Panc1 (cell line): ENCODE measurements at regions not wholly inside any gene's neighbourhood (a gene's known extent, or its start where the extent isn't known, plus 50 kb on each side); places are given as distances from the start of the nearest gene placed in this dataset.

ENCODE experiments used
- ATAC-seq: fragments of 200-7000 bp; cut with Tn5 transposase; 2 replicates; pipeline ENCODE4 v1.9.1; 2020; ENCODE audit warnings: mild to moderate bottlenecking, moderate library complexity
- BruUV-seq: library from RNA; stranded (reverse); fragments of 400-500 nt; replicated peaks from 2 replicates; lab custom pipeline; 2021; lab: Mats Ljungman, UMichigan
- CTCF ChIA-PET: fragments of 300-600 bp; sonication (Branson Sonifier 250); formaldehyde crosslinking; loops from one replicate; lab custom pipeline; 2022; ENCODE audit warnings: antibody characterized with exemption; lab: Charles Lee
- POLR2A ChIA-PET: fragments of 300-600 bp; sonication (Branson Sonifier 250); formaldehyde crosslinking; loops from one replicate; lab custom pipeline; 2022; ENCODE audit warnings: antibody characterized with exemption; lab: Charles Lee
- DNase-seq: peaks from one replicate; pipeline ENCODE4 v3.0.0-alpha.2; 2010; ENCODE audit warnings: low read depth, low spot score
- H3K27ac ChIP-seq: 2 replicates; pipeline ENCODE4 v1.5.1; 2011; ENCODE audit warnings: mild to moderate bottlenecking, low read length, inconsistent platforms
- H3K27me3 ChIP-seq: fragments of 200-500 bp; sonication (Bioruptor generic); 2 replicates; pipeline ENCODE4 v1.6.0; 2014; ENCODE audit warnings: low read length, inconsistent platforms; ENCODE audit not compliant: control insufficient read depth, insufficient read depth
- H3K36me3 ChIP-seq: fragments of 200-500 bp; sonication (Bioruptor generic); 2 replicates; pipeline ENCODE4 v1.5.1; 2014; ENCODE audit warnings: inconsistent platforms, mild to moderate bottlenecking, low read length, moderate library complexity; ENCODE audit not compliant: control insufficient read depth, insufficient read depth
- H3K4me1 ChIP-seq: 2 replicates; pipeline ENCODE4 v1.5.1; 2011; ENCODE audit warnings: inconsistent platforms, mild to moderate bottlenecking, low read length, moderate library complexity; ENCODE audit not compliant: control insufficient read depth, insufficient read depth
- H3K4me3 ChIP-seq, 2 experiments: 2 replicates each; pipeline ENCODE4 v1.5.1; 2011 to 2012; ENCODE audit warnings: low read depth in 2 of 2, low read length in 2 of 2, mild to moderate bottlenecking in 2 of 2, inconsistent platforms in 1 of 2, moderate library complexity in 1 of 2
- H3K9me3 ChIP-seq: fragments of 200-500 bp; sonication (Bioruptor generic); 2 replicates; pipeline ENCODE4 v1.5.1; 2014; ENCODE audit warnings: low read depth, mild to moderate bottlenecking, inconsistent platforms, low read length, moderate library complexity; ENCODE audit not compliant: control insufficient read depth, insufficient read depth
- POLR2AphosphoS5 ChIP-seq: IDR thresholded peaks from 2 replicates; pipeline ENCODE4 v1.6.1; 2012; ENCODE audit warnings: mild to moderate bottlenecking, low read depth, low read length, moderate library complexity
- SIN3A ChIP-seq: IDR thresholded peaks from 2 replicates; pipeline ENCODE4 v1.6.1; 2012; ENCODE audit warnings: low read depth, mild to moderate bottlenecking, low read length, moderate library complexity, borderline replicate concordance; ENCODE audit not compliant: insufficient read depth
- TCF7L2 ChIP-seq: IDR thresholded peaks from 2 replicates; pipeline ENCODE4 v1.6.1; 2011; ENCODE audit warnings: mild to moderate bottlenecking, low read depth, low read length, inconsistent platforms
- in situ Hi-C: cut with HindIII; loops from 2 replicates; pipeline ENCODE4 v1.10.0; 2016; ENCODE audit warnings: low sequenced_read_pairs, low pct_unique_long_range_greater_than_20kb
- intact Hi-C: fragments of 100-400 bp; cut with micrococcal nuclease; formaldehyde crosslinking; loops from one replicate; pipeline ENCODE4 v1.10.0; 2022; ENCODE audit not compliant: unreplicated experiment
- TF ChIP-seq, protein P1 (sequence below): fragments of 450-650 bp; IDR thresholded peaks from 2 replicates; pipeline ENCODE4 v1.5.1; 2017; ENCODE audit warnings: mild to moderate bottlenecking
- TF ChIP-seq, protein P2 (sequence below), 2 experiments: IDR thresholded peaks; 2 replicates each; pipeline ENCODE4 v1.6.1; 2011 to 2012; ENCODE audit warnings: low read depth in 2 of 2, control low read depth in 1 of 2, low read length in 1 of 2, mild to moderate bottlenecking in 1 of 2, moderate library complexity in 1 of 2; ENCODE audit not compliant: insufficient read depth in 1 of 2

DNA sequence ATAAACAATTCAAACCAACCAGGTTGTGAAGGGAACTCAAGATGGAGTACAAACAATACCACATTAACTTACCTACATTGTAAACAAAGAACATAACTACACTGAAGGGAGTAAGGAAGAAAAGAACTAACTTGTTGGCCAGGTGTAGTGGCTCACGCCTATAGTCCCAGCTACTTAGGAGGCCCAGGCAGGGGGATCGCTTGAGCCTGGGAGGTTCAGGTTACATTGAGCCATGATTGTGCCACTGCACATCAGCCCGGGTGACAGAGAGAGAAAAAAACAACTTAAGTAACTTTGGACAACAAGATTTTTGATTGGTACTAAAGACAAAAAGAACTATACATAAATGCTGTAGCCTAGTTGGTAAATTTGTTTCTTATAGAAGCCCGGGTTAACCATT is 68.8 kb downstream of the TRIL start:
- CTCF ChIA-PET: no interaction called here
- in situ Hi-C loops (no loop called here), intact Hi-C loops (no loop called here)
- no TSS peak for BruUV-seq
- no peaks in the 10 kb centered on the region for H3K9me3 ChIP-seq
- ATAC-seq (no peak), DNase-seq (no peak)
- POLR2A ChIA-PET: no interaction called here
- H3K27ac ChIP-seq: no peak overlapping the region
- no peak overlapping the region for H3K4me3 ChIP-seq
- H3K36me3 ChIP-seq: no peaks in the 10 kb centered on the region
- TF ChIP-seq, protein P1, sequence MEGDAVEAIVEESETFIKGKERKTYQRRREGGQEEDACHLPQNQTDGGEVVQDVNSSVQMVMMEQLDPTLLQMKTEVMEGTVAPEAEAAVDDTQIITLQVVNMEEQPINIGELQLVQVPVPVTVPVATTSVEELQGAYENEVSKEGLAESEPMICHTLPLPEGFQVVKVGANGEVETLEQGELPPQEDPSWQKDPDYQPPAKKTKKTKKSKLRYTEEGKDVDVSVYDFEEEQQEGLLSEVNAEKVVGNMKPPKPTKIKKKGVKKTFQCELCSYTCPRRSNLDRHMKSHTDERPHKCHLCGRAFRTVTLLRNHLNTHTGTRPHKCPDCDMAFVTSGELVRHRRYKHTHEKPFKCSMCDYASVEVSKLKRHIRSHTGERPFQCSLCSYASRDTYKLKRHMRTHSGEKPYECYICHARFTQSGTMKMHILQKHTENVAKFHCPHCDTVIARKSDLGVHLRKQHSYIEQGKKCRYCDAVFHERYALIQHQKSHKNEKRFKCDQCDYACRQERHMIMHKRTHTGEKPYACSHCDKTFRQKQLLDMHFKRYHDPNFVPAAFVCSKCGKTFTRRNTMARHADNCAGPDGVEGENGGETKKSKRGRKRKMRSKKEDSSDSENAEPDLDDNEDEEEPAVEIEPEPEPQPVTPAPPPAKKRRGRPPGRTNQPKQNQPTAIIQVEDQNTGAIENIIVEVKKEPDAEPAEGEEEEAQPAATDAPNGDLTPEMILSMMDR: no peak
- TF ChIP-seq POLR2AphosphoS5 (no peak), SIN3A (no peak), TCF7L2 (no peak)
- TF ChIP-seq, protein P2, sequence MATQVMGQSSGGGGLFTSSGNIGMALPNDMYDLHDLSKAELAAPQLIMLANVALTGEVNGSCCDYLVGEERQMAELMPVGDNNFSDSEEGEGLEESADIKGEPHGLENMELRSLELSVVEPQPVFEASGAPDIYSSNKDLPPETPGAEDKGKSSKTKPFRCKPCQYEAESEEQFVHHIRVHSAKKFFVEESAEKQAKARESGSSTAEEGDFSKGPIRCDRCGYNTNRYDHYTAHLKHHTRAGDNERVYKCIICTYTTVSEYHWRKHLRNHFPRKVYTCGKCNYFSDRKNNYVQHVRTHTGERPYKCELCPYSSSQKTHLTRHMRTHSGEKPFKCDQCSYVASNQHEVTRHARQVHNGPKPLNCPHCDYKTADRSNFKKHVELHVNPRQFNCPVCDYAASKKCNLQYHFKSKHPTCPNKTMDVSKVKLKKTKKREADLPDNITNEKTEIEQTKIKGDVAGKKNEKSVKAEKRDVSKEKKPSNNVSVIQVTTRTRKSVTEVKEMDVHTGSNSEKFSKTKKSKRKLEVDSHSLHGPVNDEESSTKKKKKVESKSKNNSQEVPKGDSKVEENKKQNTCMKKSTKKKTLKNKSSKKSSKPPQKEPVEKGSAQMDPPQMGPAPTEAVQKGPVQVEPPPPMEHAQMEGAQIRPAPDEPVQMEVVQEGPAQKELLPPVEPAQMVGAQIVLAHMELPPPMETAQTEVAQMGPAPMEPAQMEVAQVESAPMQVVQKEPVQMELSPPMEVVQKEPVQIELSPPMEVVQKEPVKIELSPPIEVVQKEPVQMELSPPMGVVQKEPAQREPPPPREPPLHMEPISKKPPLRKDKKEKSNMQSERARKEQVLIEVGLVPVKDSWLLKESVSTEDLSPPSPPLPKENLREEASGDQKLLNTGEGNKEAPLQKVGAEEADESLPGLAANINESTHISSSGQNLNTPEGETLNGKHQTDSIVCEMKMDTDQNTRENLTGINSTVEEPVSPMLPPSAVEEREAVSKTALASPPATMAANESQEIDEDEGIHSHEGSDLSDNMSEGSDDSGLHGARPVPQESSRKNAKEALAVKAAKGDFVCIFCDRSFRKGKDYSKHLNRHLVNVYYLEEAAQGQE (IDR thresholded peaks at IDR 0.05; ENCODE audit: insufficient read depth in 1 of 2, low read depth in 2 of 2, low read length in 1 of 2): no peak
- H3K4me1 ChIP-seq: no peaks in the 10 kb centered on the region
- H3K27me3 ChIP-seq: peaks cover 22% of the 10 kb centered on the region

DNA sequence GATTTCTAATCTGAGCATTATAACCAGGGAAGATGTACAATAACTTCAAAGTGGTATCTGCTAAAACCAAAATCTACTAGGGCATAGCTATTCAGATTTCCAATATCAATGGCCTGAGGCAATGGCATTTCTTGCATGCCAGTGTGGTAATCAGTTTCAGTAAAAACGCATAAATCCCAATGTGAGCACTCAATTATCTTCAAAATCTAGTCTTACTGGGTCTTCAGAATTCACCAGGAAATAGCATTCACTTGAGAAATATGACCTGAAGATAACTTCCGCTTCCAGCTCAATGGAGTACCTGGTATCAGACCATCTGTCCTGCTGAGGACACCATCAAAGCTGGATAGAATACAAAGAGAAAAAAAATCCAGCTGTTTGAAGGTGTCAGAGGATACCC is 72.4 kb downstream of the TRIL start:
- Histone ChIP-seq H3K9me3 (no peaks in the 10 kb centered on the region), H3K4me1 (no peaks in the 10 kb centered on the region), H3K27ac (no peak overlapping the region), H3K27me3 (peaks cover 18% of the 10 kb centered on the region), H3K36me3 (no peaks in the 10 kb centered on the region), H3K4me3 (no peak overlapping the region)
- ChIA-PET POLR2A (no interaction called here), CTCF (no interaction called here)
- in situ Hi-C loops (no loop called here), intact Hi-C loops (no loop called here)
- TF ChIP-seq TCF7L2: no peak
- TF ChIP-seq, protein P2 (IDR thresholded peaks at IDR 0.05; ENCODE audit: insufficient read depth in 1 of 2, low read depth in 2 of 2, low read length in 1 of 2): no peak
- TF ChIP-seq SIN3A: no peak
- no peak for TF ChIP-seq POLR2AphosphoS5
- TF ChIP-seq, protein P1: no peak
- DNase-seq: no peak
- no TSS peak for BruUV-seq
- no peak for ATAC-seq
